Endothelial cell of umbilical vein (primary cell): ENCODE measurements at regions not wholly inside any gene's neighbourhood (a gene's known extent, or its start where the extent isn't known, plus 50 kb on each side); places are given as distances from the start of the nearest gene placed in this dataset.

ENCODE experiments used
- BruUV-seq: library from RNA; stranded (reverse); fragments of 400-500 nt; replicated peaks from 2 replicates; lab custom pipeline; 2021; lab: Mats Ljungman, UMichigan
- CTCF ChIA-PET: fragments of 300-600, 350-600 bp; sonication (Branson Sonifier 250); formaldehyde crosslinking; loops from one replicate; lab custom pipeline; 2021; ENCODE audit warnings: antibody characterized with exemption, inconsistent platforms; lab: Charles Lee
- POLR2A ChIA-PET: fragments of 300-600, 350-600 bp; sonication (Branson Sonifier 250); formaldehyde crosslinking; loops from one replicate; lab custom pipeline; 2021; ENCODE audit warnings: antibody characterized with exemption, inconsistent platforms; lab: Charles Lee
- DNase-seq: peaks from one replicate; pipeline ENCODE4 v3.0.0-alpha.2; 2011; ENCODE audit warnings: low read depth, low spot score
- FAIRE-seq: peaks from 2 replicates; lab custom pipeline; 2011; peaks lifted over from hg19 to GRCh38; lab: Jason Lieb, UNC
- H2AFZ ChIP-seq: 2 replicates; pipeline ENCODE4 v1.6.0; 2012; ENCODE audit warnings: low read depth, low read length, control low read depth, inconsistent platforms
- H3K27ac ChIP-seq: 2 replicates; pipeline ENCODE4 v1.5.1; 2011; ENCODE audit warnings: low read depth, mild to moderate bottlenecking, control low read depth, low read length, moderate library complexity; ENCODE audit not compliant: insufficient read depth
- H3K27me3 ChIP-seq, 2 experiments: 2 replicates each; pipeline versions ENCODE4 v1.6.0 to v1.6.1; 2011; ENCODE audit warnings: low read length in 2 of 2, mixed read lengths in 1 of 2; ENCODE audit not compliant: control insufficient read depth in 2 of 2, insufficient read depth in 2 of 2
- H3K36me3 ChIP-seq, 2 experiments: 2 replicates in 1 of 2; 3 replicates in 1 of 2; pipeline ENCODE4 v1.5.1; 2011; ENCODE audit warnings: low read length in 2 of 2, mild to moderate bottlenecking in 1 of 2, moderate library complexity in 1 of 2; ENCODE audit not compliant: control insufficient read depth in 2 of 2, insufficient read depth in 2 of 2; ENCODE audit errors: extremely low read depth in 1 of 2
- H3K4me1 ChIP-seq: 3 replicates; pipeline ENCODE4 v1.5.1; 2011; ENCODE audit warnings: mild to moderate bottlenecking, low read length; ENCODE audit not compliant: control insufficient read depth, insufficient read depth; ENCODE audit errors: extremely low read depth
- H3K4me2 ChIP-seq: 2 replicates; pipeline ENCODE4 v1.6.1; 2011; ENCODE audit warnings: low read length, control low read depth, mixed read lengths; ENCODE audit not compliant: insufficient read depth
- H3K4me3 ChIP-seq, 3 experiments: fragments of 200-600 bp in 1 of 3; sonication (generic), shearing (Covaris generic) in 1 of 3; replicated peaks in 1 of 3; 2 replicates each; pipeline ENCODE4 v1.5.1; 2011 to 2016; ENCODE audit warnings: control low read depth in 3 of 3, low read length in 3 of 3, mild to moderate bottlenecking in 2 of 3, inconsistent platforms in 1 of 3, low read depth in 1 of 3, moderate library complexity in 1 of 3; ENCODE audit not compliant: insufficient read depth in 1 of 3
- H3K79me2 ChIP-seq: 2 replicates; pipeline ENCODE4 v1.6.0; 2012; ENCODE audit warnings: low read length, inconsistent platforms; ENCODE audit not compliant: control insufficient read depth, insufficient read depth
- H3K9ac ChIP-seq: replicated peaks from 2 replicates; pipeline ENCODE3; 2011; ENCODE audit warnings: low read length, control low read depth; ENCODE audit not compliant: insufficient read depth; ENCODE audit errors: extremely low read depth
- H3K9me1 ChIP-seq: replicated peaks from 3 replicates; pipeline ENCODE4 v1.6.0; 2011; ENCODE audit warnings: mild to moderate bottlenecking, low read length; ENCODE audit not compliant: control insufficient read depth, insufficient read depth; ENCODE audit errors: extremely low read depth
- H3K9me3 ChIP-seq: replicated peaks from 2 replicates; pipeline ENCODE4 v1.5.1; 2012; ENCODE audit warnings: low read length, inconsistent platforms; ENCODE audit not compliant: control insufficient read depth, insufficient read depth
- H4K20me1 ChIP-seq: replicated peaks from 2 replicates; pipeline ENCODE3; 2011; ENCODE audit warnings: mild to moderate bottlenecking, low read length; ENCODE audit not compliant: control insufficient read depth, insufficient read depth; ENCODE audit errors: extremely low read depth
- CTCF ChIP-seq, 2 donors: IDR thresholded peaks; 1 replicate in 1 of 2; 2 replicates in 1 of 2; pipeline ENCODE4 v1.5.1; 2011; ENCODE audit warnings: low read length in 2 of 2, mild to moderate bottlenecking in 2 of 2, moderate library complexity in 2 of 2, control low read depth in 1 of 2, inconsistent platforms in 1 of 2, low read depth in 1 of 2; ENCODE audit not compliant: insufficient read depth in 1 of 2; ENCODE audit errors: extremely low read depth in 1 of 2
- EZH2 ChIP-seq: IDR thresholded peaks from 2 replicates; pipeline ENCODE4 v1.6.1; 2012; ENCODE audit warnings: borderline replicate concordance, low read depth, mild to moderate bottlenecking, moderate library complexity, low read length, inconsistent platforms; ENCODE audit not compliant: severe bottlenecking
- FOS ChIP-seq: IDR thresholded peaks from 2 replicates; pipeline ENCODE4 v1.6.1; 2011; ENCODE audit warnings: mild to moderate bottlenecking, low read length, moderate library complexity, borderline replicate concordance; ENCODE audit not compliant: insufficient read depth
- GATA2 ChIP-seq: IDR thresholded peaks from 2 replicates; pipeline ENCODE4 v1.7.0; 2011; ENCODE audit warnings: low read depth, mild to moderate bottlenecking, moderate library complexity, mixed read lengths, low read length; ENCODE audit not compliant: insufficient read length, insufficient read depth
- JUN ChIP-seq: IDR thresholded peaks from 2 replicates; pipeline ENCODE4 v1.6.1; 2011; ENCODE audit warnings: borderline replicate concordance, low read depth; ENCODE audit not compliant: insufficient read length, insufficient read depth
- MAX ChIP-seq: IDR thresholded peaks from 2 replicates; pipeline ENCODE4 v1.6.1; 2011; ENCODE audit not compliant: insufficient read depth, insufficient read length
- MYC ChIP-seq: IDR thresholded peaks from one replicate; pipeline ENCODE4 v1.6.1; 2011; ENCODE audit warnings: mild to moderate bottlenecking, low read depth, low read length
- POLR2A ChIP-seq: IDR thresholded peaks from 2 replicates; pipeline ENCODE4 v1.6.1; 2012; ENCODE audit warnings: low read depth, mild to moderate bottlenecking, control low read depth, low read length
- POLR2AphosphoS5 ChIP-seq: IDR thresholded peaks from 2 replicates; pipeline ENCODE4 v1.6.1; 2012; ENCODE audit warnings: low read depth, mild to moderate bottlenecking, control low read depth, low read length, moderate library complexity; ENCODE audit not compliant: insufficient read depth
- dilution Hi-C: fragments of 300-500 bp; cut with MboI; formaldehyde crosslinking; loops from one replicate; pipeline ENCODE4 v1.15.0; 2019; ENCODE audit warnings: low sequenced_read_pairs; ENCODE audit not compliant: extremely low pct_ligation_motif_present
- intact Hi-C: fragments of 100-400 bp; cut with micrococcal nuclease; formaldehyde crosslinking; loops from one replicate; pipeline ENCODE4 v1.10.0; 2022

- H3K4me2 ChIP-seq = no peak overlapping the region
Observed at GRCh38 chr10:44017483-44018145, 367.3 kb downstream of the CXCL12 start.

More at GRCh38 chr10:44017483-44018145, 367.3 kb downstream of the CXCL12 start:
- Histone ChIP-seq H4K20me1 (no peaks in the 10 kb centered on the region), H3K27ac (no peak overlapping the region), H3K27me3 (no peaks in the 10 kb centered on the region), H3K9me1 (no peaks in the 10 kb centered on the region), H3K79me2 (no peaks in the 10 kb centered on the region), H3K4me3 (no peak overlapping the region), H3K9me3 (no peaks in the 10 kb centered on the region), H3K36me3 (no peaks in the 10 kb centered on the region), H2AFZ (no peak overlapping the region), H3K9ac (no peak overlapping the region), H3K4me1 (no peaks in the 10 kb centered on the region)
- DNase-seq (no peak), FAIRE-seq (no peak)
- POLR2A ChIA-PET = no interaction called here
- TF ChIP-seq JUN (no peak), GATA2 (no peak), EZH2 (no peak), FOS (no peak), CTCF (IDR thresholded peaks at IDR 0.05; ENCODE audit: extremely low read depth in 1 of 2, insufficient read depth in 1 of 2, low read depth in 1 of 2, low read length in 2 of 2) (no peak), MAX (no peak), POLR2AphosphoS5 (no peak), MYC (no peak), POLR2A (no peak)
- dilution Hi-C loops = no loop called here
- CTCF ChIA-PET = interaction anchor here (0.8 to 1.2 kb wide), 2 partner anchors 8 to 17 kb away, joined by 3 read pairs; no protein-coding TSS in a partner anchor
- intact Hi-C loops = no loop called here
- BruUV-seq = no TSS peak
